ENCODE measurements at regions not wholly inside any gene's neighbourhood (a gene's known extent, or its start where the extent isn't known, plus 50 kb on each side); places are given as distances from the start of the nearest gene placed in this dataset.

DNA sequence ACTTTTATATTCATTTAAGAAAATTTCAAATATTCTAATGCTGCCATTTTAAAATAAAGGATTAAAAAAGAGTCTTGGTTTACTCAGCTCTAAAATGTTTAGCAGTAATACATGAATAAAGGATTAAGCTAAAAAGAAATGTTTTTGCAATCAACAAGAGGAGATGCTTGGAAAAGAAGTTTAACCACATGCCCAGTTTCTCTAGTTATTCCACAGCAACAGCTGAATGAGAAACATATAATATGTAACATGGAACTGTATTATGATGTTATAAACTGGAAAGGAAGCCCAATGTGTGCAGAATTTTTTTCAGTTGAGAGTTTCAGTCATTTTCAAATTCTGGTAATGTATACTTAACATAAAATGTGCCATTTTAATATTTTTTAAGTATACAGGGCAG lies 76.5 kb upstream of the ALDH1A1 start:
- H3K36me3 ChIP-seq (ENCODE audit: control insufficient read depth, insufficient read depth, low read length) = no peaks in the 10 kb centered on the region
- peak overlapping the region; percentile 75; the same call in 2 of the 3 replicates for H3K27ac ChIP-seq (ENCODE audit: extremely low read depth, low read depth, low read length)
- H3K4me3 ChIP-seq = no peak overlapping the region
- H3K9me1 ChIP-seq (ENCODE audit: control insufficient read depth, insufficient read depth, low read length) = no peaks in the 10 kb centered on the region
- ATAC-seq (no peak), DNase-seq (ENCODE audit: extremely low read depth in 1 of 4, low spot score in 3 of 4) (no peak), FAIRE-seq (no peak)
- CTCF ChIA-PET (ENCODE audit: low intra/inter-chr PET ratio) = no interaction called here
- H3K4me2 ChIP-seq (ENCODE audit: insufficient read depth, low read length) = peak overlapping the region; percentile 66; the same call in 1 of the 2 replicates
- H3K9me3 ChIP-seq (replicated peaks; ENCODE audit: control insufficient read depth, insufficient read depth, low read depth, low read length) = no peaks in the 10 kb centered on the region
- H4K20me1 ChIP-seq (replicated peaks; ENCODE audit: control insufficient read depth, insufficient read depth, low read length) = no peaks in the 10 kb centered on the region
- POLR2A ChIA-PET = interaction anchor here (0.9 kb wide), 1 partner anchor 108 kb away, joined by 3 read pairs; no protein-coding TSS in a partner anchor
- H3K9ac ChIP-seq (ENCODE audit: insufficient read depth in 1 of 2, low read depth in 2 of 2, low read length in 2 of 2) = peak overlapping the region in 1 of 2 experiments; percentile 61; a peak in 1 of 4 replicates
- BruUV-seq (replicated peaks) = no TSS peak
- intact Hi-C loops (cut with micrococcal nuclease) (no loop called here), in situ Hi-C loops (cut with MboI) (no loop called here)
- peaks cover 6 to 15% of the 10 kb centered on the region in 2 experiments; a peak in 2 of 5 replicates for H3K4me1 ChIP-seq (replicated peaks in 1 of 2; ENCODE audit: control insufficient read depth in 2 of 2, insufficient read depth in 2 of 2, low read length in 2 of 2)
- H3K79me2 ChIP-seq (ENCODE audit: control insufficient read depth, insufficient read depth, low read length) = peaks cover 30% of the 10 kb centered on the region; the same call in 2 of the 3 replicates
- no peaks in the 10 kb centered on the region for H3K27me3 ChIP-seq (ENCODE audit: control insufficient read depth in 2 of 2, insufficient read depth in 2 of 2, low read length in 2 of 2)
- TF ChIP-seq, protein P1, sequence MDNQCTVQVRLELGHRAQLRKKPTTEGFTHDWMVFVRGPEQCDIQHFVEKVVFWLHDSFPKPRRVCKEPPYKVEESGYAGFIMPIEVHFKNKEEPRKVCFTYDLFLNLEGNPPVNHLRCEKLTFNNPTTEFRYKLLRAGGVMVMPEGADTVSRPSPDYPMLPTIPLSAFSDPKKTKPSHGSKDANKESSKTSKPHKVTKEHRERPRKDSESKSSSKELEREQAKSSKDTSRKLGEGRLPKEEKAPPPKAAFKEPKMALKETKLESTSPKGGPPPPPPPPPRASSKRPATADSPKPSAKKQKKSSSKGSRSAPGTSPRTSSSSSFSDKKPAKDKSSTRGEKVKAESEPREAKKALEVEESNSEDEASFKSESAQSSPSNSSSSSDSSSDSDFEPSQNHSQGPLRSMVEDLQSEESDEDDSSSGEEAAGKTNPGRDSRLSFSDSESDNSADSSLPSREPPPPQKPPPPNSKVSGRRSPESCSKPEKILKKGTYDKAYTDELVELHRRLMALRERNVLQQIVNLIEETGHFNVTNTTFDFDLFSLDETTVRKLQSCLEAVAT (IDR thresholded peaks at IDR 0.05) = no peak
- TF ChIP-seq PHB2 (IDR thresholded peaks at IDR 0.05; ENCODE audit: low read depth) (no peak), RFX1 (IDR thresholded peaks at IDR 0.05) (no peak), DACH1 (IDR thresholded peaks at IDR 0.05; ENCODE audit: partially characterized antibody) (no peak), CEBPG (CRISPR knock-in tag; IDR thresholded peaks at IDR 0.05) (no peak), CEBPG (tag; conservative IDR thresholded peaks at IDR 0.05 in 1 of 2, IDR thresholded peaks at IDR 0.05 in 1 of 2) (no peak), PHB (CRISPR knock-in tag; IDR thresholded peaks at IDR 0.05) (no peak), POLR2B (IDR thresholded peaks at IDR 0.05; ENCODE audit: low read depth, partially characterized antibody) (no peak), ZSCAN29 (IDR thresholded peaks at IDR 0.05) (no peak), RBBP5 (IDR thresholded peaks at IDR 0.05; ENCODE audit: borderline replicate concordance, insufficient read depth, low read length, poor library complexity, severe bottlenecking) (no peak), MCM7 (IDR thresholded peaks at IDR 0.05) (no peak), CBX1 (IDR thresholded peaks at IDR 0.05; ENCODE audit: low read depth) (no peak), ARID2 (IDR thresholded peaks at IDR 0.05) (no peak), YBX1 (IDR thresholded peaks at IDR 0.05) (no peak), PTBP1 (IDR thresholded peaks at IDR 0.05; ENCODE audit: low read depth, low read length) (no peak), EP400 (IDR thresholded peaks at IDR 0.05) (no peak), TCF7 (IDR thresholded peaks at IDR 0.05; ENCODE audit: borderline replicate concordance) (no peak), ZNF77 (CRISPR knock-in tag; IDR thresholded peaks at IDR 0.05) (no peak), HNRNPUL1 (IDR thresholded peaks at IDR 0.05; ENCODE audit: low read length) (no peak), TEAD2 (tag; IDR thresholded peaks at IDR 0.05) (no peak)
- peak overlapping the region; percentile 84 for H2AFZ ChIP-seq (ENCODE audit: low read depth, low read length)
